IPS DF 4.7 (cell line): ENCODE measurements at regions not wholly inside any gene's neighbourhood (a gene's known extent, or its start where the extent isn't known, plus 50 kb on each side); places are given as distances from the start of the nearest gene placed in this dataset.

ENCODE experiments used
- DNase-seq: peaks from one replicate; pipeline ENCODE4 v3.0.0-alpha.2; 2013; ENCODE audit warnings: low spot score; ENCODE audit errors: extremely low read depth

DNA sequence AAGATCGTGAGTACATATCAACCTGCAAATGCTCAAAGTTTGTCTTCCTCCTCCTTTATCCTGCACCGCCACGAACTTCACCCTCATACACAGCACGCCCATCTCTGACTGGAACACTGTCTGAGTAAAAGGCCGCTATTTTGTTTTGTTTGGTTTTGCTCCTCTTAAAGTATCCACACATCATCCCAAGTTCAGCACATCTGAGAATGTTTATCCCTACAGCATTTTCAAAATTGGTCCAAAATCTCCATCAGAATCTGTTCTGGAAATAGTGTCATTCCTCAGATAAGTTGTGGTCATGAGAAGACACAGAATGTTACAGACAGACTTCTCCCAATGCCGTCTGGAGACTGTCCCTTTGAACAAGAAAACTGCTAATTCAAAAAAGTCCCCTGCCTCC lies 251.6 kb upstream of the ARID1B start:
- no peak for DNase-seq

DNA sequence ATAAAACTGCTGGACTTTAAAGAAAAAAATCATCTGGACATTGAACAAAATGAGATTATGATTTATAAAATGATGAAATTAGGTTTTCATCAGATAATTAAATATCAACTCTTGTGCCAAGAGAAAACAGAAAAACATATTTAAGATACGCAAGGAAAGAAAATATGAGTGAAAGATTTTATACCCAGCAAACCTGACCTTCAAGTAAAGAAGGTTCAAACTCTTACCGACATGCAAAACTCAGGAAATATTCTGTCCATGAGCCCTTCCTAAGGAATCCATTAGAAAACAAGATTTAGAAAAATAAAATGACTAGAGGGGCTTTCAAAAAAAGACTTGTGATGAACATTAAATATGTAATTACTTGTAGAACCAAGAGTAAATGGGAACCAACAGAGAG lies 257.2 kb upstream of the ARID1B start:
- no peak for DNase-seq

DNA sequence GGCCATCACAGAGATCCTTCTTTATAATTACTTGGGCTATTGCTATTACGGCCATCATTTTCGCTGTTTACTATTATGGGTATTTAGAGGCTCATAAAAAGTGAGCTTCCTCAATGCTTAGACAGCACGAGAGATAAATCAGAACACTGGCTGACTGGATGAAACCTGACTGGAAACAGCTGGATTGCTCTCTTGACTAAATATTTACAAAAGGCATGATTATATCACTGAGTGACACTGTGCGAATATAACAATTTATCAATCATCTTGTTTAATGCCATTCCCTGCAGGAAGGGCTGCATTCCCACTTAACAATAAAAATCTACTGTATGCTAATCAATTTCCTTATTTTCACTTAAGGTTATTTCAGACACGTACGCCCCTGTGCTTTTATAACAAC lies 260.1 kb upstream of the ARID1B start:
- no peak for DNase-seq

DNA sequence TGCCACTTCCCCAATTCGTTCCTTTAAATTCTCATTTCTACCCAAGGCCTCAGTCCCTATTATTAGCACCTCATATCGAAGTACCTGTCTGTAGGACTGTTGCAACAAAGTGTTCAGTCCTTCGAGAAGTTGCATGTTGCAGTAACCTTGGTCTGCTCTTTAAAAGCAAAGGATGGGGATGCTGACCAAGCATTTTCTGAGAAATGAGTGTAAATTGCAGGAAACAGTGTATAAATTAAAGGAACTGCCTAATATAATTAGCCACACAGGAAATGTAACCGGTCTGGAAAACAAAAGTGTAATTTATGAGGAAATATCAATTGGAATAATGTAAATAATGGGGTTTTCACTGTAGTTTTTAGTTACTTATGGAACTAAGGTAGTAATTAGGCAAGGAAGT lies 261.9 kb upstream of the ARID1B start:
- no peak for DNase-seq

DNA sequence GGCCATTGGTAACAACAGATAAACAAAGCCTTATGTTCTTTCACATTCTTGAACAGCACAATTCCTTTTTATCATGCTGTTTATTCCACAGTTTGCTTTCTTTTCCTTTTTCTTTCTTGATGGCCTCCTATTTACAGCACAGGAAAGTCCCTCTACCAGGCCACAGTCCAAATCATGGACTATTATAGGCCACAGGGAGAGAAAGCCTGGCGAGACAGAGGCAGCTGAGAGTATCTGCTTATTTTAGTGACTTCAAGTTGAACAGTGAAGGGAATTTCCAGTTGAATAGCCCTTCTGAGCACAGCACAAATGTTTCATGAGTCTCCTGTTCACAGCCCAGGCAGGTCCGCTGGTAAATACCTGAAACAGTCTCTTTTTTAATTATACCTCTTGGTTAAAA lies 263.7 kb upstream of the ARID1B start:
- DNase-seq, result no peak

DNA sequence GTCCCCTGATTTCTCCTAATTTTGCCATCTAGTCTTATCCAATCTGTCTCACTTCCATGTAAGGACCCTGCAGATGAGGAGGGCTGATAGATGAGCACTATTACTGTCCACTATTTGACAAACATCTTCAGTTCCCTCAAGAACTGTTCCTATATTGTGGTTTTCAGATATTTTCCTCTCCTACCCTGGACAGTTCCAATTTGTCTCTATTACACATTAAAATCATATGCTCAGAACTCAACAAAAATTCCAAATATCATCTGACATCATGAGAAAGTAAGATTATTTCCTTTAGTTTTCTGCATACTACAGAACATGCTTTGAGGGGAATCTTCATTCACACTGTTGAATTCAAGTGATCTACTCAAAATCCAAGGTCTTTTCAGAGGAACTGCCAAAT lies 265.6 kb upstream of the ARID1B start:
- DNase-seq, result no peak

DNA sequence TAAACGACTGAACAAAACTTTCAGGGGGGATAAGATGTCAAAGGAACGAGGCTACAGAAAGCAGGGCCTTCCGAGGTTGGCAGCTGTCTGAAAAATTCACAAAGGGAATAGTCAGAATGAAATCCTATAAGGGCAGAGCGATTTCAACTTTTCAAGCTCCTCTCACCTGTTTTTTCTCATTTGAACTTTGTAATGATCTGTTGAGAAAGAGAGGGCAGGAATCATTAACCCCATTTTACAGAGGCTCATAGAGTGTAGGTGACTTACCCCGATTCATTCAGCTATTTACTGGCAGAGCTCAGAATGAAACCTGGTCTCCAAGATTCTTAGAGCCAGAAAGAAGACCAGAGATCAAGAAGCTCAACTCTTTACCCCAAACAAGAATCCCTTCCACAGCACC lies 266.1 kb upstream of the ARID1B start:
- DNase-seq, result no peak

DNA sequence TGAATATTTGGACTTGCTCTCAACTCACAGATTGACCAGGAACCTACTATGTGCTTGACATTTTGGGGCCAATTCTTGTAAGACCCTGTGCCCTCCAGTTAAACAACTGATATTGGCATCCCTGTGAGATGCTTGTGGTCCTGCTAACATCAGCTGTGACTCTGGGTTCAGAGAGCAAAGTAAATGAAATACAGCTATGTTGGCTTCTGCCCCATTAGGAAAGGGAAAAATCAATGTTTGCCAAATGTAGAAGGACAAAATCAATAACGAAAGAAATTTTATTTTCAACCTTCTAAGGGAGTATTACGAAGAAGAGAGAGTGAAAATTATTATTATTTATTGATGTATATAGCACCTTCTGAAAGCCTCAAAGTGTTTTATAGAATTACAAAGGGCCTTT lies 266.9 kb upstream of the ARID1B start:
- no peak for DNase-seq

DNA sequence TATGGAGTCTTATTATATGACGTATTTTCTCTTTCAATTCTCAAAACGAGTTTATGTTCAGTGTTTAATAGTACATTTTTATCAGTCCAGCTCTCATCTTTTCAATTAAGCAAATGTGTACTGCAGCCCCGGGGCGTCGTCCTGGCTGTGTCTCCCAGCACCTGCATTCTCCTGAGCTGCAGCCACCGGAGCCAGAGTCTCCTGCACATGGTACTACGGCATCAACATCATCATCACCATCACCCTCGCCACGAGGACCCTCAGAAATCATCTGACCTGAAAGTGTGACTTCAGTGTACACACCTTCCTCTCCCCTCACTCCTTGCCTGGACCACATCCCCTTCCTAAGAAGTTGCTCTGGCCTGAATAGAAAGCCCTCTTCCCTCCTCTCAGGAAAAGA lies 267.7 kb upstream of the ARID1B start:
- no peak for DNase-seq

DNA sequence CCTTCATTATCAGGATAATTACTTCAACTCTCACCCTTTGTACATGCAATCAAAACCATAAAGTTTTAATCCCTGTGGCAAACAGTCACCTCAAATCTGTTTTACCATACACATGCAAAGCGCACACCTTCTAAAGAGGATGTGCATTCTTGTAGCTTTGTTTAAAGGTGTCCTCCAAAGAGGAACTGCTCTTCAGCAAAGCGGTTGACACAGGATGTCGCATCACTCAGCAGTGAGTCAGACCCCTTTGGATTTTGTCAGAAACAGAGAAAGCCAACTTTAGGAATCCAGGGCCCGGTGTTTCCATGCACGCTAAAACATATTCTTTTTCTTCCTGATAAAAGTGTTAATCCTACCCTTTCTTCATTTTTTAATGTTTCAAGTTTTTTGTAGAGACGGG lies 268.3 kb upstream of the ARID1B start:
- no peak for DNase-seq

DNA sequence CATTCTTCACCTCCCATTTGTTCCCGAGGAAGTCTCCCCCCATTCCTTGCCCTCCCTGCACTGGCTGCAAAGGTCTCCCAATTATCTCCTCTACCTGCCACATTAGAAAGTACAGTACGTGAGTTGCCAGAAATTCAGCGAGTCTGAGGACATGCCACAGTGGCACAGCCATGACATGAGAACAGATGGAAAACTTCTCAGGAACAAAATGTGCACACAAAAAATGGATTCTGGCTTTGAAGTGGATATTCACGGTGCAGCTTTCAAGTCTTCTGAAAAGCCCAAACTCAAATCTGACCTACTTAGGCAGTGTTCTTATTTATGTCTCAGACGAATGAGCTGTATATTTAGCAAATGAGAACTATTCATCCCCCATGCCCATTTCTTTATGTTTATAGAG lies 269.1 kb upstream of the ARID1B start:
- DNase-seq, result no peak

DNA sequence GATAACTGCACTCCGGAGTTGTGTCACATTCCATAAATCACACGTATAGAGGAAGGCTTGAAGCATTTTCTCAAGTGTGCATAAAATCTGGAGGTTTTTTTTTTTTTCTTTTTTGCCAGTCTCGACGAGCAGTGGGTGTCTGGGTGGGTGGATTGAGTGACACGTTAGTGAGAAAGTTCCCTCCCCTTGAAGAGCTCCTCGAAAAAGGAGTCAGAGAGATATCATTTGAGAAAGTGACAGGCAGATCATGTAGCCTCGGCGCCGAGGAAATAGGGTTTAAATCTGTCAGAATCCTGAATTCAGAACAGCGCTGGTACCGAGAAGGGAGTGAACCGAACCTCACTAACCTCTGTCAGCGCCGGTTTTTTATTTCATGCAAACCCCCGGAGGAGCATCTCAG lies 269.5 kb upstream of the ARID1B start:
- DNase-seq, result no peak

DNA sequence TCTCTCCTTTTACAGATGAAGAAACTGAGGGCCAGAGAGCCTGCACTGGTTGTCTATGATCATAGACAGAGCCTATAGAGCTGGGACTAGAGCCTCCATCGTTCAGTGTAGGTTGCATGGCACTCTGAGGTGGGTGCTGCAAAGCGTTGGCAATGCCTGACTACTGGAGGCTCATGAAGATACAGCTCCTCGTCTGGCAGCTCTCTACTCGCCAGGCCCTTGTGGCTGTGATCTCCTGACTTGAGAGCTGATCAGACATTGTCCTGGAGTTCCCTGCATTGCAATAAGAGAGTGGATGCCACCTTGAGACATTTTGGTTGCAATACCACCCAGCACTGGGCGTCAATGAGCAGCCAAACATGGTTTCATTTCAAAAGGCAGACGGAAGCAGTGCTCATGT lies 270.1 kb upstream of the ARID1B start:
- no peak for DNase-seq

DNA sequence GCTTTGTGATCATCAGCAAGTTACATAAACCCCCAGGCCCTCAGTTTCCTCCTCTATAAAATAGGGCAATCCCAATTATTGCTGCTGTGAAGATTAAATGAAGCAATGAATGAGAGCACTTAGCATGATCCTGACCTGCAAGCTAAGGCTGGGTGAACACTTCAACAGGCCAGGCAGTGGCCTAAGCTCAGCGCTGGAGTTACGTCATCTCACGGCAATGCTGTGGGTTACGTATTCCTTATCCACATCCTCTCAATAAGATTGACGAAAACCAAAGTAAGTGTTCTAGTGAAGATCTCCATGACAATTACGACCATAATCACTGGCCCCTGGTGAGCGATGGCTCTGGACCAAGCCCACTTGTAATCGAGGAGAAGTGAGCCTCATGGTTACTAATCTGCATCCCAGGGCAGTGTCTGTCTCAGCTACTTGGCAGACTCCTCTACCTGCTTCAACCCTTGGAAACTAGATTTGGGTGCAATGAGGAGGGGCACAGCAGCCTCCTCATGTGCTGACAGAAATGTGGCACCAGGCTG lies 274.1 kb upstream of the ARID1B start:
- no peak for DNase-seq

DNA sequence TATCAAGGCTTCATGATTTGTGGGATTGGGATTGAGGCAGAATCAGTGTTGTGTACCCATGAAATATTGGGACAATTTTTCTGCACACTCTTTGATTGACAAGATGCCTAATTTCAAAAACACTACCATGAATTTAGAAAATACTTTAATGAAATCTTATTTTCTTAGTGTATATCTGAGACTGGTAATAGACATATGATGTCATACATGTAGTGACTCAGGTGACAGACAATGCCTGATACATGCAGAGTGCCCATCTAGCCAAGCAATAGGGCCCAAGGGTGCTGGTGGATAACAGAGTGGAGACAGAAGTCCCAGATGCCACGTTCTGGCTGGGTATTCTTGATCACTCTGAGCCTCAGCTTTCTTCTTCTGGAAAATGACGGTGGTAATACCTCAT lies 279.6 kb upstream of the ARID1B start:
- no peak for DNase-seq

DNA sequence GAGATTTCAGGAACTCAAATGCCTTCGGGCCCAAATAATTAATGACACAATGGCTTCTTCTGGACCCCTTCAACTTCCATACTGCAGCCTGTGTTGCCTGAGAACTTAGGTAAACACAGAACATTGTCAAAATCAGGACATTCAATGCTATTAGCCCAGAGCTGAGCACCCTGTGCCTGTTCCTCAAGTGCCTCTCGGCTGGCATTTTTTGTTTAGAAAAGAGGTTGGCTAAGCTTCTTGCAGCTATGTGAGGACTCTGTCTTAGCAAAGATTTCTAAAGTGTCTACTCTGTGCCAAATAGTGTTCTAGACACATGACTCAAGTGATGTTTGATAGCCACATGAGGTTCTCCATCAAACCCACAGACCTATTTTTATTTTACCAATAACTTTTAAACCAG lies 289.3 kb upstream of the ARID1B start:
- no peak for DNase-seq

DNA sequence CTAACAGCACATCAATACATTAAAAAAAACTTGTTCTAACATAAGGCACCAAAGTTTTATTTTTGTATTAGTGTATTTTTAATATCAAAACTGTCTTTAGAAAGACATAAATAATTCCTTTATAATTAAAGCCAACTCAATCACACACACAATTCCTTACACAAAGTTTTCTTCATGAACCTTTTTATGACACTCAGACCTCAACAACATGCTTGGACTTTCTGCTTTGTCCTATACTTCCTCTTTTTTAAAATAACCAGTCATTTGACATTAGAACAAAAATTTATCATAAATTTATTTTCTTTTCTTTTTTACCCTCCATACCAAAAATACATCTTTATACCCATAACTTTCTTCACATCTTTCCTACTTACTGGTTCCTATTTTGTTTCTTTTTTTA lies 292.0 kb upstream of the ARID1B start:
- DNase-seq, result no peak

DNA sequence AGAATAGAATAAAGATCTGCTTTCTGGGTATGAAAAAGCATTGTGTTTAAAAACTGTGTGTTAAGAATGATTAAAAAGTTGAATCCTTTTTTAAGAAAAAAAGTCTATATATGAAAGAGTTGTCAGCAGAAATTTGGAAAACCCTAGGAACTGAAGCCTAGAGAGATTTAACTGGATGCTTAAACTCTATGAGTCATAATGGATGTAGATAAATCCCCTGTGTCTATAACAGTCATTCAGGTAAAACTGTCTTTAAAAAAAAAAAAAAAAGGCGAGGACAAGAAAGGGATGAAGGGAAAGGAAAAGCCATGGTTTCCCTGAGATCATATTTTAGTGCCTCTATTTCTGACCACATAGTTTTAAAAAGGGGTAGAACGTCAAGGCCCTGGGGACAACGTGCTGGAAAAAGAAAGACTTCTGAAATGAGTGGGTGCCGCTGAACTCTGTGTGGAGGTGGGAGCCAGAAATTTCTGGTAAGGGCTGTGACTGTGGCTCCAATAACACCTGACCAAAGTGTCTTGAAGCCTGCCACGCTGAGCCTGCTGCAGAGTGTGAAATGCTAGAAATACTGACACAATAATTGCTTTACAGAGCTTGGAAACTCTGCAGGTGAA lies 302.6 kb upstream of the ARID1B start:
- DNase-seq, result no peak

DNA sequence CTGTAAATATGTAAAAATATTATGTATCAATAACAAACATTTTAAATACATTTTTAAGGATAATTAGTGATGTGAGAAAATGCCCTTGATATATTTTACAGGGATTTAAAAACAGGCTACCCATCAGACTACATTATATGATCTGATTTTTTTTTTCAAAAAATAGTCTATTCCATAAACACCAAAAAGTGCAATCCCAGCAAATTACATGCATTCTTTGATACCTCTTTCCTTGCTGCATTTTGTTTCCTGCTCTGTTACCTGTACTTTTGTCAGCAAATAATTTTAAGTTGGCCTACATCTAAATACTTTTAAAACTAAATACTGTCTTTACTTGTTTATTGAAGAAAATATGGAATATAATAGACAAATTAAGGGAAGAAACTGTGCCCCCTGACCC lies 306.2 kb upstream of the ARID1B start:
- no peak for DNase-seq

DNA sequence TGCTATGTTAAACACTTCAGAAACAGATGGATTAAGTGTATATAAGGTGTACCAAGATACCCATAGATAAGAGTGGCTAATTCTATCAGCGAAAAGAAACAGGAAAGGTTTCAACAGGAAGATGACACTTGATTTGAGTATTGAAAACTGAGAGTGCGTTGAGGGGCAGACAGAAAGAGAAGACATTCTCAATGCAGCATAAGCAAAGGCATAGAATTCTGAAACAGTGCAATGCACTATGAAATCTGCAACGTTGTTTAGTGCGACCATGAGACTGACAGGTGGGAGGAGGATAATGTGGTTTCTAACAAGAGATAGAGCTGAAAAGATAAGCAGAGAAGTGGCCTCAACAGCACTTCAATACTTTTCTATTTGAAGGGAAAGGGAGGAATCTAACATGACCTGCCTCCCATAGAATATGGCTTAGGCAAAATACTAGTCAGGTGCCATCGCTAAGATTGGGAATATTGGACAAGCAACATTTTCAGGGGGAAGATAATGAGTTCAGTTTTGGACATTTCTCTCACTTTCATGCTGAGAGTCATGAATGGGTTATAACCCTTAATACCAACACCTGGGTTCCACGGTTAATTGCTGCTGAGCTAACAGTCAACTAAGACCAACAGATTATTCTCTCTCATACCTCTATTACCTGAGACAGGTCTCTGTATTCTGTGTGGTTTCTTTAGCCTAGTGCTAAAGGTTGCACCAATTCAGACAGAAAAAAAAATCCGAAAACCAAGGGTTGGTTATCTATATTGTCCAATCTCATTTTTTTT lies 312.9 kb upstream of the ARID1B start:
- DNase-seq, result no peak

DNA sequence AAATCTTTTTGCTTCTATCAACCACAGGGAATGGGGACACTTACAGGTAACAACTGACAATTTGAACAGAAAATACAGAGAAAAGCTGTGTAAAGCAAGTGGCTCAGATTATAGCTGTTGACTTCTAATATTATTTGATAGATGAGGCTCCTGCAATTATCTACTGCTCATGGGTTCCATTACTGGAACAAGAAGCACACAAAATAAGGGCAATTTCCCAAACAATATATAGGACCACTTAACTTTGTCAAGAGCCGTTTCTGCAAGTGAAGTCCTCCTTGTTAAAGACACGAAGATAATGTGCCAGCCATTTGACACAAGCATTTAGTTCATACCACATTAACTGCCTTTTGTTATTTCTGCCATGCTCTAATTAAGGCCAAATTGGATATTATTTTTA lies 315.5 kb upstream of the ARID1B start:
- no peak for DNase-seq

DNA sequence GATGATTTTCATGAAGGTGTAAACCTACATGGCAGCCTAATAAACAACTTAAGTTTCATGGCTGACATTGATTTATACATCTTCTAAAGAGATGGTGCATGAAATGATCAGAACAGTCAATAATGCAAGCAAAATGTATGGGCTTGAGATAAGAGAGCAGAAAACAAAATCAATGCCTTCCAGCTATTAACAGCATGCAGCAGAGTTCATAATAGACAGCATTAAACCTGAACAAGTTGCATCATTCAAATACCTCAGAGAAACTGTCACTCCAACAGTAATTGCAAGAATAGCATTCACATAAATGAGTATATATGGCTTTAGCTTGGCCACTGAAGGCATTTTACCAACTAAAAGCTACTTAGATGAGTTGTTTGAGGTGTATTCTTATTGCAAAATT lies 319.6 kb upstream of the ARID1B start:
- no peak for DNase-seq

DNA sequence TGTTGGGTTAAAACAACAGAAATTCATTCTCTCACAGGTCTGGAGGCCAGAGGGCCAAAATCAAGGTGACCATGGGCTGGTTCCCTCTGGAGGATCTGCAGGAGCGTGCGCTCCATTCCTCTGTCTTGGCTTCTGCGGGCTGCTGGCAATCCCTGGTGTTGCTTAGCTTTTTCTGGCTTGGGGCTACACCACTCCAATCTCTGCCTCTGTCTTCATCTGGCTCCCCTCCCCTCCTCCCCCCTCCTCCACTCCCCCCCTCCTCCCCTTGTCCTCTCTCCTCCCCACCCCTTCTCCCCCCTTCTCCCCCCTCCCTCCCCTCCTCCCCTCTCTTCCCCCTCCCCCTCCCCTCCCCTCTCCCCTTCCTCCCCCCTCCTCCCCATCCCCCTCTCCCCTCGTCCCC lies 321.3 kb upstream of the ARID1B start:
- no peak for DNase-seq
